Islet precursor cell (in vitro differentiated cells): ENCODE measurements at regions not wholly inside any gene's neighbourhood (a gene's known extent, or its start where the extent isn't known, plus 50 kb on each side); places are given as distances from the start of the nearest gene placed in this dataset.

Source experiments
- DNase-seq: peaks from one replicate; pipeline ENCODE4 v3.0.0-alpha.2; 2018

- DNase-seq = no peak
Observed at GRCh38 chr2:188853307-188853706, 120.9 kb upstream of the COL3A1 start.

GRCh38 chr2:188865681-188866080 is 108.5 kb upstream of the COL3A1 start:
- no peak for DNase-seq

GRCh38 chr2:188869550-188869949 is 104.6 kb upstream of the COL3A1 start:
- DNase-seq = peak; percentile 67

- no peak for DNase-seq
Observed at GRCh38 chr2:188870289-188870688, 103.9 kb upstream of the COL3A1 start.

GRCh38 chr2:188875104-188875503 is 99.1 kb upstream of the COL3A1 start:
- no peak for DNase-seq

GRCh38 chr2:188878716-188879115 is 95.5 kb upstream of the COL3A1 start:
- DNase-seq = no peak

- no peak for DNase-seq
Observed at GRCh38 chr2:188880740-188881139, 93.4 kb upstream of the COL3A1 start.

- DNase-seq = no peak
Observed at GRCh38 chr2:188881434-188881833, 92.7 kb upstream of the COL3A1 start.

GRCh38 chr2:188884046-188884445 is 90.1 kb upstream of the COL3A1 start:
- DNase-seq = no peak

GRCh38 chr2:188884517-188884916 is 89.7 kb upstream of the COL3A1 start:
- DNase-seq = no peak

GRCh38 chr2:188889187-188889586 is 85.0 kb upstream of the COL3A1 start:
- no peak for DNase-seq

GRCh38 chr2:188890755-188891154 is 83.4 kb upstream of the COL3A1 start:
- DNase-seq = no peak

GRCh38 chr2:188892636-188893035 is 81.5 kb upstream of the COL3A1 start:
- DNase-seq = no peak

- DNase-seq = no peak
Observed at GRCh38 chr2:188893972-188894371, 80.2 kb upstream of the COL3A1 start.

- DNase-seq = no peak
Observed at GRCh38 chr2:188894979-188895378, 79.2 kb upstream of the COL3A1 start.

GRCh38 chr2:188897096-188897495 is 77.1 kb upstream of the COL3A1 start:
- no peak for DNase-seq

- DNase-seq = no peak
Observed at GRCh38 chr2:188898261-188898660, 75.9 kb upstream of the COL3A1 start.

- DNase-seq = peak; percentile 63
Observed at GRCh38 chr2:188902901-188903491, 71.2 kb upstream of the COL3A1 start.

- no peak for DNase-seq
Observed at GRCh38 chr2:188903740-188904139, 70.4 kb upstream of the COL3A1 start.

GRCh38 chr2:188909036-188909435 is 65.1 kb upstream of the COL3A1 start:
- no peak for DNase-seq

GRCh38 chr2:188916736-188917135 is 57.4 kb upstream of the COL3A1 start:
- DNase-seq = no peak

GRCh38 chr2:188917632-188918031 is 56.5 kb upstream of the COL3A1 start:
- no peak for DNase-seq

GRCh38 chr2:188919824-188920223 is 54.3 kb upstream of the COL3A1 start:
- no peak for DNase-seq

GRCh38 chr2:188922191-188922590 is 52.0 kb upstream of the COL3A1 start:
- no peak for DNase-seq
